Trophoblast cell (in vitro differentiated cells and primary cell): ENCODE measurements at regions not wholly inside any gene's neighbourhood (a gene's known extent, or its start where the extent isn't known, plus 50 kb on each side); places are given as distances from the start of the nearest gene placed in this dataset.
A peak's percentile ranks its signal among the peaks of the same experiment; 100 is the strongest.

Source experiments
- DNase-seq, 2 donors: peaks; one replicate each; pipeline ENCODE4 v3.0.0-alpha.2; 2016
- H2AFZ ChIP-seq: 2 replicates; pipeline ENCODE4 v1.6.1; 2013; ENCODE audit warnings: low read length, moderate library complexity, mild to moderate bottlenecking; ENCODE audit not compliant: insufficient read depth, poor library complexity
- H2AK5ac ChIP-seq: 2 replicates; pipeline ENCODE4 v1.6.1; 2013; ENCODE audit warnings: mild to moderate bottlenecking, low read length
- H2BK120ac ChIP-seq: 2 replicates; pipeline ENCODE4 v1.6.1; 2013; ENCODE audit warnings: low read length, mild to moderate bottlenecking, moderate library complexity; ENCODE audit not compliant: insufficient read depth, poor library complexity
- H2BK12ac ChIP-seq: 2 replicates; pipeline ENCODE4 v1.6.1; 2013; ENCODE audit warnings: mild to moderate bottlenecking, low read length, moderate library complexity
- H2BK5ac ChIP-seq: 2 replicates; pipeline ENCODE4 v1.6.1; 2013; ENCODE audit warnings: low read length, low read depth, moderate library complexity, mild to moderate bottlenecking; ENCODE audit not compliant: poor library complexity
- H3K14ac ChIP-seq: 2 replicates; pipeline ENCODE4 v1.6.1; 2013; ENCODE audit warnings: mild to moderate bottlenecking, low read length
- H3K18ac ChIP-seq: 2 replicates; pipeline ENCODE4 v1.6.1; 2013; ENCODE audit warnings: mild to moderate bottlenecking, low read length
- H3K23ac ChIP-seq: 2 replicates; pipeline ENCODE4 v1.6.1; 2013; ENCODE audit warnings: low read length
- H3K27ac ChIP-seq: 2 replicates; pipeline ENCODE4 v1.5.1; 2013; ENCODE audit warnings: low read depth, mild to moderate bottlenecking, inconsistent platforms, low read length, moderate library complexity
- H3K27me3 ChIP-seq: 2 replicates; pipeline ENCODE4 v1.6.1; 2013; ENCODE audit warnings: inconsistent platforms, mild to moderate bottlenecking, low read length, moderate library complexity; ENCODE audit not compliant: insufficient read depth
- H3K36me3 ChIP-seq, 2 experiments: 1 replicate in 1 of 2; 2 replicates in 1 of 2; pipeline ENCODE4 v1.6.1; 2013; ENCODE audit warnings: low read length in 2 of 2, mild to moderate bottlenecking in 2 of 2, moderate library complexity in 1 of 2; ENCODE audit not compliant: insufficient read depth in 2 of 2, control insufficient read depth in 1 of 2
- H3K4ac ChIP-seq: 2 replicates; pipeline ENCODE4 v1.6.1; 2013; ENCODE audit warnings: low read depth, mild to moderate bottlenecking, low read length, moderate library complexity
- H3K4me1 ChIP-seq, 2 experiments: 1 replicate in 1 of 2; 2 replicates in 1 of 2; pipeline ENCODE4 v1.6.1; 2013; ENCODE audit warnings: low read length in 2 of 2, mild to moderate bottlenecking in 2 of 2, moderate library complexity in 1 of 2; ENCODE audit not compliant: insufficient read depth in 2 of 2, control insufficient read depth in 1 of 2
- H3K4me2 ChIP-seq: 2 replicates; pipeline ENCODE4 v1.6.1; 2013; ENCODE audit warnings: inconsistent platforms, mild to moderate bottlenecking, low read length, moderate library complexity
- H3K4me3 ChIP-seq: 2 replicates; pipeline ENCODE4 v1.5.1; 2013; ENCODE audit warnings: mild to moderate bottlenecking, low read depth, low read length, inconsistent platforms
- H3K79me1 ChIP-seq: one replicate; pipeline ENCODE4 v1.6.1; 2013; ENCODE audit warnings: low read length
- H3K79me2 ChIP-seq: 2 replicates; pipeline ENCODE4 v1.6.1; 2013; ENCODE audit warnings: low read length, mild to moderate bottlenecking; ENCODE audit not compliant: control insufficient read depth, insufficient read depth, poor library complexity
- H3K9ac ChIP-seq: 2 replicates; pipeline ENCODE4 v1.6.1; 2013; ENCODE audit warnings: mild to moderate bottlenecking, low read length
- H3K9me3 ChIP-seq: 2 replicates; pipeline ENCODE4 v1.6.1; 2013; ENCODE audit warnings: low read depth, mild to moderate bottlenecking, control low read depth, inconsistent platforms, low read length; ENCODE audit not compliant: insufficient read depth
- H4K12ac ChIP-seq: 2 replicates; pipeline ENCODE4 v1.6.1; 2013; ENCODE audit warnings: low read depth, mild to moderate bottlenecking, low read length, moderate library complexity
- H4K8ac ChIP-seq: 2 replicates; pipeline ENCODE4 v1.6.1; 2013; ENCODE audit warnings: low read depth, mild to moderate bottlenecking, low read length, moderate library complexity
- H4K91ac ChIP-seq: one replicate; pipeline ENCODE4 v1.6.1; 2013; ENCODE audit warnings: low read depth, mild to moderate bottlenecking, low read length, moderate library complexity
- WGBS: extraction: QIAGEN DNeasy Blood & Tissue Kit; methylation state at CpG from one replicate; pipeline ENCODE4 v1.1.7; 2013; ENCODE audit warnings: missing lambda C conversion rate; ENCODE audit not compliant: insufficient read length, insufficient coverage; ENCODE audit errors: extremely low coverage; 5-methylcytosine and 5-hydroxymethylcytosine counted together

DNA sequence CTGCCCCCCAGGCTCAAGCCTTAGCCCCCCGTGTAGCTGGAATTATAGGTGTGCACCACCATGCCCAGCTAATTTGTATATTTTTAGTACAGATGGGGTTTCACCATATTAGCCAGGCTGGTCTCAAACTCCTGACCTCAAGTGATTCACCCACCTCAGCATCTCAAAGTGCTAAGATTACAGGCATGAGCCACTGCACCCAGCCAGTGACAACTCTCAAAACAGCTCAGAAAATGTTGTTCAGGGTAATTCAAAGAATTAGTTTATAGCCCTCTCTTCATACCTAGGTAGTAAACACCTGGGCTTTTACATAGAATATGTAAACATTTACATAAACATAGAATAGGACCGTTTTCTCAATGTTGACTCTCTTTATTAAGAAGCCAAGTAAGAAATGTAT is 168.7 kb downstream of the ENC1 start:
- no peak overlapping the region for H4K91ac ChIP-seq
- no peak overlapping the region for H3K4ac ChIP-seq
- WGBS: no CpG with 5 or more reads among the region's 2 CpGs
- no peak overlapping the region for H3K18ac ChIP-seq
- H3K27ac ChIP-seq: no peak overlapping the region
- H2BK12ac ChIP-seq: peak overlapping the region; percentile 40
- H2AK5ac ChIP-seq: no peak overlapping the region
- no peak overlapping the region for H2AFZ ChIP-seq
- no peak overlapping the region for H4K12ac ChIP-seq
- H3K9ac ChIP-seq: no peak overlapping the region
- DNase-seq: no peak
- H4K8ac ChIP-seq: no peak overlapping the region
- H2BK5ac ChIP-seq: no peak overlapping the region
- H3K9me3 ChIP-seq: peaks cover 3% of the 10 kb centered on the region
- H3K36me3 ChIP-seq: no peaks in the 10 kb centered on the region
- no peak overlapping the region for H3K4me2 ChIP-seq
- no peaks in the 10 kb centered on the region for H3K27me3 ChIP-seq
- no peaks in the 10 kb centered on the region for H3K79me2 ChIP-seq
- H3K4me3 ChIP-seq: no peak overlapping the region
- H2BK120ac ChIP-seq: no peak overlapping the region
- no peaks in the 10 kb centered on the region for H3K4me1 ChIP-seq
- no peak overlapping the region for H3K23ac ChIP-seq
- no peak overlapping the region for H3K14ac ChIP-seq
- peaks cover 2% of the 10 kb centered on the region for H3K79me1 ChIP-seq

DNA sequence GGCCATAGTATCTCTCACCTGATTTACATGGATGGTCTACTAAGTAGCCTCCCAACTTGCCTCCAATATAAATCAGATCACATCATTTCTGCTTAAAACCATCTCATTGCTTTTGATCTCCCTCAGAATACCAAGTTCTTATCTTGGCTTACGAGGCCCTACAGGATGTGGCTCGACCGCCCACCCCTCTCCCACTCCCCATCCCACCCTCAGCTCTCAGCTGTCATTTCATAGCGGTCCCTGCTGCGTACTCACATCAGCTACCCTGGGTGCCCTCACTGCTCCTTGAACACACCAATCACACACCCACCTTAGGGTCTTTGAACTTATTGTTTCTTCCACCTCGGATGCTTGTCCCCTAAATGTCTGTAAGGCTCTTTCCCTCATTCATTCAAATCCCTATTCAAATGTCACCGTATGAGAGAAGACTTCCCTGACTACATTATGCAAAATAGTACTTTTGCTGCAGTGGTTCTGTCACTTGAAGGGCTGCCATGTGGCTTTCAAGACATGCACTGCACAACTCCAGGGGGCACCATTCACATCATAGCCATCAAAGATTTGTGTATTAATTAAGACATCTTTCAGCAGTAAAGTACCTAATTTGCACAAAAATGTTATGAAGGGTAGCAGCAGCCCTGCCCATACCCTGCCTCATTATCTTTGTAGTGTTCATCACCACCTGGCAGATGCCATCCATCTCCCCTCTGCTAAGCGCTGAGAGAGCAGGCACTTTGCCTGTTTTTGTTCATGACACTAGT is 171.1 kb downstream of the ENC1 start:
- no peak overlapping the region for H2BK120ac ChIP-seq
- no peak overlapping the region for H2AK5ac ChIP-seq
- H4K12ac ChIP-seq: no peak overlapping the region
- no peak overlapping the region for H3K27ac ChIP-seq
- DNase-seq: no peak
- H3K18ac ChIP-seq: no peak overlapping the region
- H3K9ac ChIP-seq: no peak overlapping the region
- H2BK5ac ChIP-seq: no peak overlapping the region
- no peak overlapping the region for H3K4ac ChIP-seq
- H3K27me3 ChIP-seq: no peaks in the 10 kb centered on the region
- H3K79me1 ChIP-seq: peaks cover 2% of the 10 kb centered on the region
- H4K8ac ChIP-seq: no peak overlapping the region
- H3K36me3 ChIP-seq: no peaks in the 10 kb centered on the region
- H3K14ac ChIP-seq: no peak overlapping the region
- H2BK12ac ChIP-seq: no peak overlapping the region
- H3K4me1 ChIP-seq: no peaks in the 10 kb centered on the region
- WGBS: no CpG with 5 or more reads among the region's 8 CpGs
- no peak overlapping the region for H3K4me2 ChIP-seq
- H4K91ac ChIP-seq: no peak overlapping the region
- no peak overlapping the region for H2AFZ ChIP-seq
- no peak overlapping the region for H3K23ac ChIP-seq
- no peaks in the 10 kb centered on the region for H3K79me2 ChIP-seq
- no peak overlapping the region for H3K4me3 ChIP-seq
- H3K9me3 ChIP-seq: peaks cover 3% of the 10 kb centered on the region

DNA sequence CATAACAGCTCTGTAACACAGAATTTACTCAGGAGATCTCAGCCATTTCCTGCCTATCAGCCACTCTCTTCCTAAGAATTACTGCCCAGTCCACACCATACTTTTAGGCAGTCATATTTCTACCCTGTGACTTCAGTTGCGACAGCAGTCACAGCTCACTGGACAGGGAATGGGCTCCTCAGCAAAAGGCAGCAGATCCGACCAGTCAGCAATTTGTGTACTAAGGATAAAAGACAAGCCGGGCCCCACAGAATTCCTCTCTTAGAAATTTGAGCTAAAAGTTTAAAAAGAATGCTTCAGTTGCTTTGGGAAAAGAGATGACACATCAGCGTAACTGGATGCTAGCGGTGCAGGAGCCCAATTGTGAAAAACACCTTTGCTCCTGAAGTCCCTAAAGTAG is 172.1 kb downstream of the ENC1 start:
- Histone ChIP-seq H3K18ac (no peak overlapping the region), H2BK12ac (no peak overlapping the region), H4K91ac (no peak overlapping the region), H3K36me3 (no peaks in the 10 kb centered on the region), H2AK5ac (no peak overlapping the region), H2BK120ac (no peak overlapping the region), H3K14ac (no peak overlapping the region), H3K27me3 (no peaks in the 10 kb centered on the region), H3K27ac (no peak overlapping the region), H3K23ac (no peak overlapping the region), H3K79me2 (no peaks in the 10 kb centered on the region), H3K4me2 (no peak overlapping the region), H4K8ac (no peak overlapping the region), H3K4ac (no peak overlapping the region), H2BK5ac (no peak overlapping the region), H3K4me1 (no peaks in the 10 kb centered on the region), H3K4me3 (no peak overlapping the region), H3K9ac (no peak overlapping the region), H3K79me1 (peaks cover 2% of the 10 kb centered on the region), H4K12ac (no peak overlapping the region), H2AFZ (no peak overlapping the region), H3K9me3 (no peaks in the 10 kb centered on the region)
- peak; percentile 9 to 57 for DNase-seq
- WGBS: no CpG with 5 or more reads among the region's 5 CpGs

DNA sequence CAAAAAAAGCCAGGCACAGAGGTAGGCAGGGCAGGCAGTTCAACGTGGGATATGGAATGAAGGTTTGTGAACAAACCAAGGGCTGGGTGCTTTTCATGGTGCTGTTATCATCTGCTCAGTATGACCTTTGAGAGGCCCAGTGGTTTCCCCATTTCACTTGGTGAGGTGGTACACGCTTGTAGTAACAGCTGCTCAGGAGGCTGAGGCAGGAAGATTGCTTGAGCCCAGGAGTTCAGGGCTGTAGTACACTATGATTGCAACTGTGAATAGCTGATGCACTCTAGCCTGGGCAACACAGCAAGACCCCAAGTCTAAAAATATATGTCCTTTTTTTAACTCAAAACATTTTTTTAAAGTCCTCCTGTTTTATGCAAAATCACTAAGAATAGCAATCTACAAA is 174.8 kb downstream of the ENC1 start:
- no peak for DNase-seq
- no peak overlapping the region for H3K18ac ChIP-seq
- H3K27ac ChIP-seq: no peak overlapping the region
- H3K9me3 ChIP-seq: no peaks in the 10 kb centered on the region
- H2AFZ ChIP-seq: no peak overlapping the region
- H3K14ac ChIP-seq: no peak overlapping the region
- H3K27me3 ChIP-seq: no peaks in the 10 kb centered on the region
- H3K79me2 ChIP-seq: no peaks in the 10 kb centered on the region
- H4K91ac ChIP-seq: peak overlapping the region; percentile 67
- H3K79me1 ChIP-seq: peaks cover 4% of the 10 kb centered on the region
- H2BK5ac ChIP-seq: no peak overlapping the region
- H4K12ac ChIP-seq: no peak overlapping the region
- no peak overlapping the region for H3K4ac ChIP-seq
- no peak overlapping the region for H2AK5ac ChIP-seq
- H3K4me2 ChIP-seq: no peak overlapping the region
- no peaks in the 10 kb centered on the region for H3K36me3 ChIP-seq
- WGBS: no CpG with 5 or more reads among the region's 2 CpGs
- H3K23ac ChIP-seq: no peak overlapping the region
- no peak overlapping the region for H2BK120ac ChIP-seq
- peak overlapping the region; percentile 89 for H2BK12ac ChIP-seq
- H3K4me1 ChIP-seq: no peaks in the 10 kb centered on the region
- H3K4me3 ChIP-seq: no peak overlapping the region
- no peak overlapping the region for H3K9ac ChIP-seq
- no peak overlapping the region for H4K8ac ChIP-seq
